Caco-2 (cell line): ENCODE measurements at regions not wholly inside any gene's neighbourhood (a gene's known extent, or its start where the extent isn't known, plus 50 kb on each side); places are given as distances from the start of the nearest gene placed in this dataset.

Experiments
- BruUV-seq: library from RNA; stranded (reverse); fragments of 400-500 nt; replicated peaks from 2 replicates; lab custom pipeline; 2021; lab: Mats Ljungman, UMichigan
- CTCF ChIA-PET: fragments of 300-600 bp; sonication (Branson Sonifier 250); formaldehyde crosslinking; loops from one replicate; lab custom pipeline; 2022; ENCODE audit warnings: antibody characterized with exemption; lab: Charles Lee
- POLR2A ChIA-PET: fragments of 300-600 bp; sonication (Branson Sonifier 250); formaldehyde crosslinking; loops from one replicate; lab custom pipeline; 2022; ENCODE audit warnings: antibody characterized with exemption; lab: Charles Lee
- DNase-seq, 2 experiments: peaks; one replicate each; pipeline versions ENCODE4 v3.0.0 to v3.0.0-alpha.2; 2020 to 2022
- H3K27me3 ChIP-seq: replicated peaks from 2 replicates; pipeline ENCODE4 v1.6.0; 2011; ENCODE audit warnings: low read length; ENCODE audit not compliant: control insufficient read depth, insufficient read depth
- H3K36me3 ChIP-seq: 2 replicates; pipeline ENCODE4 v1.5.1; 2011; ENCODE audit warnings: low read length; ENCODE audit not compliant: control insufficient read depth, insufficient read depth
- H3K4me1 ChIP-seq: fragments of 250-450 bp; sonication (Bioruptor Pico); 2 replicates; pipeline ENCODE4 v1.5.1; 2020; ENCODE audit warnings: mild to moderate bottlenecking
- H3K4me3 ChIP-seq: 2 replicates; pipeline ENCODE4 v1.5.1; 2011; ENCODE audit warnings: low read depth, mild to moderate bottlenecking, control low read depth, low read length
- H3K9me3 ChIP-seq: fragments of 250-450 bp; sonication (Bioruptor Pico); 2 replicates; pipeline ENCODE4 v1.5.1; 2020; ENCODE audit warnings: mild to moderate bottlenecking, moderate library complexity
- H3K27ac Mint-ChIP-seq: one replicate; pipeline ENCODE4 v1.8.0; 2022; ENCODE audit warnings: mixed read lengths; ENCODE audit not compliant: unreplicated experiment
- H3K27me3 Mint-ChIP-seq: one replicate; pipeline ENCODE4 v1.8.0; 2022; ENCODE audit warnings: mixed read lengths; ENCODE audit not compliant: insufficient read depth, unreplicated experiment
- H3K36me3 Mint-ChIP-seq: one replicate; pipeline ENCODE4 v1.8.0; 2022; ENCODE audit warnings: mild to moderate bottlenecking, mixed read lengths; ENCODE audit not compliant: insufficient read depth, unreplicated experiment
- H3K4me1 Mint-ChIP-seq: one replicate; pipeline ENCODE4 v1.8.0; 2022; ENCODE audit warnings: low read depth, mixed read lengths; ENCODE audit not compliant: unreplicated experiment
- H3K4me3 Mint-ChIP-seq: one replicate; pipeline ENCODE4 v1.8.0; 2022; ENCODE audit warnings: mild to moderate bottlenecking, moderate library complexity, mixed read lengths; ENCODE audit not compliant: unreplicated experiment
- H3K9me3 Mint-ChIP-seq: one replicate; pipeline ENCODE4 v1.8.0; 2022; ENCODE audit warnings: mixed read lengths; ENCODE audit not compliant: unreplicated experiment
- CTCF ChIP-seq, 2 experiments: fragments of 200-600 bp in 1 of 2; IDR thresholded peaks; 1 replicate in 1 of 2; 2 replicates in 1 of 2; pipeline versions ENCODE4 v1.5.1 to v1.8.0; 2011 to 2022; ENCODE audit warnings: antibody characterized with exemption in 1 of 2, control low read depth in 1 of 2, inconsistent platforms in 1 of 2, low read depth in 1 of 2, low read length in 1 of 2, mild to moderate bottlenecking in 1 of 2, moderate library complexity in 1 of 2; ENCODE audit not compliant: insufficient read depth in 1 of 2, severe bottlenecking in 1 of 2, unreplicated experiment in 1 of 2
- intact Hi-C: fragments of 100-400 bp; cut with micrococcal nuclease; formaldehyde crosslinking; loops from one replicate; pipeline ENCODE4 v1.10.0; 2022; ENCODE audit not compliant: unreplicated experiment

DNA sequence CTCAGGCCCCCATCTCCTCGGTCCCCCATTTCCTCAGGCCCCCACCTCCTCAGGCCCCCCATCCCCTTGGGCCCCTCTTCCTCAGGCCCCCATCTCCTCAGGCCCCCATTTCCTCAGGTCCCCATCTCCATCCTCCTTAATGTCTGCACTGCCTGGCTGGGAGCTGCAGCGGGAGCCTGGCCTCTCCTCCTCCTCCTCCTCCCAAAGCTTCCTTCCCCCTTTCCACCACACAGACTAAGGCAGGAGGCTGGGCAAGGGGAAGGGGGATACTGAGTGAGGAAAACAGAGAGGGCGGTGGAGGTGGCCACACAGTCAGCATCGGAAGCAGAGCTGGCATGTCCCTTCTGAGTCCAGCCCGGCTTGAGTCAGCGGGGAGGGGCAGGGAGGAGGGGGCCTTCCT lies 122.6 kb upstream of the RPS6KA2 start:
- ChIA-PET CTCF (no interaction called here), POLR2A (no interaction called here)
- H3K4me3 ChIP-seq = no peak overlapping the region
- intact Hi-C loops = no loop called here
- no peaks in the 10 kb centered on the region for H3K9me3 Mint-ChIP-seq
- no peaks in the 10 kb centered on the region for H3K9me3 ChIP-seq
- no peak overlapping the region for H3K4me3 Mint-ChIP-seq
- H3K4me1 ChIP-seq = no peaks in the 10 kb centered on the region
- no peaks in the 10 kb centered on the region for H3K36me3 ChIP-seq
- no peaks in the 10 kb centered on the region for H3K27me3 ChIP-seq
- no peaks in the 10 kb centered on the region for H3K4me1 Mint-ChIP-seq
- BruUV-seq = no TSS peak
- no peak overlapping the region for H3K27ac Mint-ChIP-seq
- TF ChIP-seq CTCF (IDR thresholded peaks at IDR 0.05; ENCODE audit: insufficient read depth in 1 of 2, low read depth in 1 of 2, low read length in 1 of 2, severe bottlenecking in 1 of 2, unreplicated experiment in 1 of 2) = no peak
- DNase-seq = no peak
- H3K27me3 Mint-ChIP-seq = no peaks in the 10 kb centered on the region
- no peaks in the 10 kb centered on the region for H3K36me3 Mint-ChIP-seq

- Mint-ChIP-seq H3K36me3 (no peaks in the 10 kb centered on the region), H3K4me1 (no peaks in the 10 kb centered on the region), H3K9me3 (no peaks in the 10 kb centered on the region), H3K4me3 (no peak overlapping the region), H3K27me3 (no peaks in the 10 kb centered on the region), H3K27ac (no peak overlapping the region)
- Histone ChIP-seq H3K27me3 (no peaks in the 10 kb centered on the region), H3K4me3 (no peak overlapping the region), H3K9me3 (no peaks in the 10 kb centered on the region), H3K4me1 (no peaks in the 10 kb centered on the region), H3K36me3 (no peaks in the 10 kb centered on the region)
- POLR2A ChIA-PET = no interaction called here
- no peak for DNase-seq
- no peak for TF ChIP-seq CTCF (IDR thresholded peaks at IDR 0.05; ENCODE audit: insufficient read depth in 1 of 2, low read depth in 1 of 2, low read length in 1 of 2, severe bottlenecking in 1 of 2, unreplicated experiment in 1 of 2)
- CTCF ChIA-PET = no interaction called here
- no TSS peak for BruUV-seq
- intact Hi-C loops = no loop called here
Measured at GRCh38 chr6:166747644-166748595, 120.9 kb upstream of the RPS6KA2 start.

- no peak overlapping the region for H3K4me3 ChIP-seq
- Mint-ChIP-seq H3K36me3 (no peaks in the 10 kb centered on the region), H3K4me3 (no peak overlapping the region), H3K27me3 (no peaks in the 10 kb centered on the region), H3K9me3 (no peaks in the 10 kb centered on the region), H3K27ac (no peak overlapping the region), H3K4me1 (no peaks in the 10 kb centered on the region)
- intact Hi-C loops = no loop called here
- BruUV-seq = no TSS peak
- no peaks in the 10 kb centered on the region for H3K9me3 ChIP-seq
- no peak for DNase-seq
- POLR2A ChIA-PET = no interaction called here
- H3K4me1 ChIP-seq = no peaks in the 10 kb centered on the region
- H3K36me3 ChIP-seq = no peaks in the 10 kb centered on the region
- H3K27me3 ChIP-seq = no peaks in the 10 kb centered on the region
- CTCF ChIA-PET = no interaction called here
- no peak for TF ChIP-seq CTCF (IDR thresholded peaks at IDR 0.05; ENCODE audit: insufficient read depth in 1 of 2, low read depth in 1 of 2, low read length in 1 of 2, severe bottlenecking in 1 of 2, unreplicated experiment in 1 of 2)
Measured at GRCh38 chr6:166745801-166746668, 119.0 kb upstream of the RPS6KA2 start.
